CD4-positive, alpha-beta T cell treated with Interferon gamma for 1 hour (primary cell): ENCODE measurements at regions not wholly inside any gene's neighbourhood (a gene's known extent, or its start where the extent isn't known, plus 50 kb on each side); places are given as distances from the start of the nearest gene placed in this dataset.
"Not testable (repeated sequence)": the region's sequence is repeated elsewhere in the genome, so short reads cannot be mapped to it uniquely, and the experiment has no call there.

Experiments
- DNase-seq: peaks from one replicate; pipeline ENCODE4 v3.0.0-alpha.2; 2020

DNA sequence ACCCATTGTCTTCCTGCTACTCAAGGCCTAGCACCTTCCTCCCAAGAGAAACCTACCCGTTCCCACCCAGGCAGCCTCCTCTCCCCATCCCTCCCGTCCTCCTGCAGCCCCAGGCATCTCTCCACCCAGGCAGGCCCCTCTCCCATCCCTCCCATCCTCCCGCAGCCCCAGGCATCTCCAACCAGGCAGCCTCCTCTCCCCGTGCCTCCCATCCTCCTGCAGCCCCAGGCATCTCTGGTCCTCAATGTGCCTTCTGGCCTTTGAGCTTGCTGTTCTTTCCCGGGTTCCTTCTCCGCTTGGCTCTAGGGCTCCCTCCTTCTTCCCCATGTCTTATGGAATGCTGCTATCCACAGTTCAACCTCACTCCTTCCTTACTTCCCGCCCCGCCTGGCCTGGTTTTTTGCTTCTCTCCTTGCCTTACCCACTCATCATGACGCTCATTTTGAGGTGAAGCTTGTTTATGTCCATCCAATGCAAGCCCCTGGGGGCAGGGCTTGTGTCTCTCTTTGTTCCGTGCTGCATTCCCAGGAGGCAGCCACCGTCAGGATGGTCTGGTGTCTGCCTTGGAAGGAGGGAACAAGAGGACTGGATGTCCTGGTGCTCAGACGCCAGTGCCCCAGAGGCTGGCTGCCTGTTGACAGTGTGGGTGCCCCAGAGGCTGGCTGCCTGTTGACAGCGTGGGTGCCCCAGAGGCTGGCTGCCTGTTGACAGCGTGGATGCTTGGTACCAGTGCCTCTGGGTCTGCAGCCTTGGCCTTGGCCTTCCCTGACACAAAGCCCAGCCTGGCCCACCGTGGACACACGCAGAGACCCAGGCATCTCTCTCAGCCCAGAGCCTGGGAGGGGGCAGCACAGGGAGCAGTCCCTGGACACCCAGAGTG, 815.7 kb downstream of the BRD1 start:
- DNase-seq: no peak

GRCh38 chr22:49011379-49011768, 816.3 kb downstream of the BRD1 start:
- DNase-seq: no peak

- no peak for DNase-seq
Observed at GRCh38 chr22:49010901-49011300, 816.8 kb downstream of the BRD1 start.

DNA sequence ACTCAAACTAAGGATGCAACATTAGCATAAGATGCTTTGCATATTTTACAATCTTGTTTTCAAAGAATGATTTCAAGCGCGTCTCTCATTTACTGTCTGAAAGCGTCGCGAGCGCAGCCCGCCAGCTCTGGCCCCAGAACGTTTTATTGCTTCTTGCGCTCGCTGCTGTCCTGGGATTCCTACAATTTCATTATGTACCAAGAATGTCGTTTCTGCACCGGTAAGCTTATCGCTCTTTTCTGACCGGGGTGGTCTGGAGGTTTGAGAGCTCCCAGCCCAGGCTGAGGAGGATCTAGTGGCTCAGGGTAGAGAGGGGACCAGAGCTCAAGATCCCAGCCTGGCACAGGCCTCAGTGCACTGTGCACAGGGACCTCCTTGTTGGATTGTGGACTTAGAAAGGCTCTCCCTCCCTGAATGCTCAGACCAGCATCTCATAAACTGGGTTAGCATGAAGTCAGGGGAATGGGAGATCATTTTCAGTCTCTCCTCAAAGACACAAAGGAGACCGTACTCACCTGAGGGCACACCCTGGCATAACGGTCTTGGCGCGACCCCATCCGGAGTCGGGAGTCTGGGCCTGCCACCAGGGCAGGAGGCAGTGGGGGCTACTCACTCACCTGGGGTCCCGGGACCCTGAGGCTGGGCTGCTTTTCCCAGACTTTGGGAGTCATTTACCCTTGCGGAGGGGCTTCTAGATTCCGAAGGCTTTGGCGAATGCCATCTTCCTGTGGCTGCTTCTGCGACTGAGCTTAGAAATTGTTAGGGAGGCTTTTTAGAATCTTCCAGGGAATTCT, 817.4 kb downstream of the BRD1 start:
- no peak for DNase-seq

DNA sequence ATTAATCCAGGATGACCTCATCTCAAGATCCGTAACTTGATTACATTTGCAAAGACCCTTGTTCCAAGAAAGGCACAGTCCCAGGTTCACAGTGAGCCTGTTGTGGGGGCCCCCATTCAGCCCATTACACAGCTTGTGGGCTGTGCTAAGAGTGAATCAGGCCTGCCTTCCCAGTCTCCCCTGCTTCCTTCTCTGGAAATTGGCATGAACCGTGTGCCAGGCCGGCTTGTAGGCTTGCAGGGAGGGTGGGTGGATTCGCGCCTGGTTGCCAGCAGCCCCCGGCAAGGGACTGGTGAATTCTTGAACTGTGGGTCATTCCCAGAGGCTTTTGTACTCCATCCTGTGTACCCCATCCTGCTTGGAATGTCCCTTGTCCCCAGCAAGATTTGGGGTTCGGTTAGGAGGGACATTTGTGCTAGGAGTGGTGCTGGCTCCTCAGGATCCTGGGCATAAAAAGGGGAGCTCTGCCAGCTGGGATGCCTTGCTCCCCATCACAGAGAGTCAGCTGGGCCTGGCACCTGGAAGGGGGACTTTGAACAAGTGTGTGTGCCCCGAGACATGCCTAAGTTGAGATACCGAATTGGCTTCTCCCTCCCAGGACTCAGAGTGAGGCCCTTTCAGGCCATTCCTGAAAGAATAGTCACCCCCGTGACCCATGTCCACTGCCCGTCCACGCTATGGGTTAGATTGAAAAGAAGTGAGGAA, 818.2 kb downstream of the BRD1 start:
- no peak for DNase-seq

GRCh38 chr22:49008682-49009235, 818.9 kb downstream of the BRD1 start:
- no peak for DNase-seq

DNA sequence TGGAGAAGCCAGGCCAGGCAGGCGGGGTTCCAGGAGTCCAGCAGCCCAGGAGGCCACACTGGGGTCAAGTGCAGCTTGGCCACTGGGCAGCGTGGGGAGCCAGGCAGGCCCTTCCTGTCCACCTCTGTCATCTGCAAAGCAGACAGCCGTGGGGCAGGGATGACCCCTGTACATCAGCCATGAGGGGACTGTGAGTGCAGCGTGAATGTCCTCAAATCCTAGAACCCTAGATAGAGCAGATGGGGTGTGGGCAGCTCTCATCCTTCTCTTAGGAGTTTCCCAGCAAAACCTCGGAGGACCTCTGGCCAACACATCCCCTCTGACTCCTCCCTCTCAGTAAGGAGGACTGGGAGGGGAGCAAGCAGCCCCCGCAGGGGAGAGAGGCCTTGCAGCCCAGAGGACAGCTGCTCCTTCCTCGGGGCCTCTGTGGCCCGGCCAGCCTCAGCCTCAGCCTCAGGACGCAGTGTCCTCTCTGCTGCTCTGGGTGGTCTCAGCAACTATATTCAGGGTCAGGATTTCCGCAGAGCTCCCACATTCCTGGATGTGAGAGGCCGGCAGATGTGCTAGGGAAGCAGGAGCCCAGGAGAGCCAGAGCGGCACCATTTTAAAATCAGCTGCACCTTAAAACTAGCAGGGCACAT, 820.5 kb downstream of the BRD1 start:
- DNase-seq: no peak

- DNase-seq: no peak
Observed at GRCh38 chr22:49006207-49007012, 821.3 kb downstream of the BRD1 start.

DNA sequence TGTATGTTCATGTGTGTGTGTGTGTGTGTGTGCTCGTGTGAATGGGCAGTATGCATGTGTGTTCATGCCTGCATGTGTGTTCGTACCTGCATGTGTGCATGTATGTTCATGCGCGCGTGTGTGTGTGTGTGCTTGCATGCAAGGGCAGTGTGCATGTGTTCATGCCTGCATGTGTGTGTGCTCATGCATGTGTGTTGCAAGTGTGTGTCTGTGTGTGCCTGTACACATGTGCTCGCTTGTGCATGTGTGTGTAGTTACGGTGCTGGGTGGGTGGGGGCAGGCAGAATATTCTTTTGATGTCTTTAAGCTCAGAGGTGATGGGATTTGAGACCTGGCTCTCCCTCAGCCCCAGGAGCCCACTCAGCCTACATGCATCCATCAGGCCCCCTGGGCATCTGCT, 822.1 kb downstream of the BRD1 start:
- DNase-seq: no peak

DNA sequence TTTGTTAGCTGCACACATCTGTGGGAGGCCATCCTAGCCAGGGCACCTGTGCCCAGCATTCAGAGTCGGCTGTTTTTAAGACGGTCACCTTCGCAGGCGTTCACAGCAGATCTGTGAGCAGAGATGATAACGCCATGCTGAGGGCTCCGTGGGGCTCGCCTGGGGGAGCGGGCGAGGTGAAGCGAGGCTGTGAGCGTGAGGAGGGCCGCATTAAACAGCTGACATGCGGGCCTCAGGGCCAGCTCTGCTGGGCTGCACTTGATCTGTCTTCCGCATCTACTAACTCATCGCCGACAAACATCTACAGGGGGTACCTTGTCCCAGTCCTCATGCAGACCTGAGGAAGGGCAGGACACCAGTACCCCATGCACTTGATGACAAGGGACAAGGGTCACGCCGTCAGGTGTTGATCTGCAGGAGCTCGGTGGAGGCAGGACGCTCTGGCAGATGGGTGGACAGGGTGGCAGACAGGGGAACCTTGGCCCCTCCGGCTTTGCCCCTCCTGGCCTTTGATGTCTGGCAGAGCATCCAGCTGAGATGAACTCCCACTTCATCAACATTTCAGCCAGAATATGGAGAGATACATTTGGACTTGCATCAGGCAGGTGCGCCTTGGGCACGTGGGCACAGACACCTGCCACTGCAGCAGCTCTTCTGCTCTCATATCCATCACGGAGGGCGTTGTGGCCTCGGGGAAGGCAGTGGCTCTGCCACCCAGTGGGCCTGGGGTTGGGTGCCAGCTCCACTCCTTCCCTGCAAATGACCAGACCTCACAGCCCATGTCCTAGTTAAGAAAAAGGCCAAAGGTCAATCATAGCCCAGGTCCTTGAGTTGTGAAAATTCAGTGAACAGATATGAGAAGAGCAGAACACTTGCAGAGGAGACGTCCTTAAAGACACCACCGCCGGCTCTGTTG, 822.9 kb downstream of the BRD1 start:
- DNase-seq: no peak

- DNase-seq: not testable (repeated sequence)
Observed at GRCh38 chr22:48997605-48998004, 830.1 kb downstream of the BRD1 start.

GRCh38 chr22:48993655-48994054, 834.0 kb downstream of the BRD1 start:
- DNase-seq: no peak

DNA sequence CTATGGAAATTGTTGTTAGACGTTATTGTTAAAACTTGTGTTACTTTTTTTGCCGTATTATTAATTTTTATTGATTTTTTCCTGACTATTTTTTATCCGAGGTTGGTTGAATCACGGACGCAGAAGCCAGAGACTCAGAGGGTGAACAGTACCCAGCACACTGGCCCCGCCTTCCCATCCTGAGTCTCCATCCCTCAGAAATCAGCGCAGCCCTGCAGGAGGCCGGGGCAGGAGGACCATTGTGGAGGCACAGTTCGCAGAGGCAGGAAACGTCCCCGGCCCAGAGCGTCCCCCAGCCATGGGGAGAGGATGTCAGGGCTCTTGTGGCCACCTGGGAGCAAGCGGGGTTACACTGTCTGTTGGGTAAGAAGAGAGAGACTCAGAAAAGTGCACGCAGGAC, 843.0 kb downstream of the BRD1 start:
- no peak for DNase-seq

DNA sequence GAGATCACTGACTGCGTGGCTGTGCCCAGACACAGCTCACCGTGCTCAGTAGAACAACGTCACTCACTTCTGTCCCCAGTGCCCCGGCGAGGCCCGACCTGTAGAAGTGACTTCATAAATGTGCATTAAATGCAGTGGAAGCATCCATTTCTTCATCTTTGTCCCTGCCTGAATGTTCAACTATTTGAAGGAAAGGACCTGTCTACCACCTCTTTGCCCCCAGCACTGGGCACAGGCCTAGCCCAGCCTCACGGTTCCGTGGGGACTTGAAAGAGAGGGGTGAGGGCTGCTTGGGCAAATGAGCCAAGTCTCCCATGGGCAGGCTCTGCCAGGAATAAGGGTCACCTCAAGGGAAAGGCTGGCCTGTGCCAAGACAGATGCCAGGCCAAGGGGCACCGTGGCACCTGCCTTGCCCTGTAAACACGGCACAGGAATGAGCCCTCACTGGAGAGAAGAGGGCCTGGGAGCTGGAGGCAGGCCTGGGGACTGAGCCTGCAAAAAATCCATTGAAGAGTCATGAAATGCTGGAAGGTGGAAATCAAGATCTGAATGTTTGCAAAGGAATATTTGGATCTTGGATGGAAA, 845.3 kb downstream of the BRD1 start:
- DNase-seq: no peak

- DNase-seq: no peak
Observed at GRCh38 chr22:48981371-48982061, 846.2 kb downstream of the BRD1 start.

- DNase-seq: no peak
Observed at GRCh38 chr22:48980918-48981317, 846.8 kb downstream of the BRD1 start.

GRCh38 chr22:48980409-48980808, 847.3 kb downstream of the BRD1 start:
- no peak for DNase-seq

DNA sequence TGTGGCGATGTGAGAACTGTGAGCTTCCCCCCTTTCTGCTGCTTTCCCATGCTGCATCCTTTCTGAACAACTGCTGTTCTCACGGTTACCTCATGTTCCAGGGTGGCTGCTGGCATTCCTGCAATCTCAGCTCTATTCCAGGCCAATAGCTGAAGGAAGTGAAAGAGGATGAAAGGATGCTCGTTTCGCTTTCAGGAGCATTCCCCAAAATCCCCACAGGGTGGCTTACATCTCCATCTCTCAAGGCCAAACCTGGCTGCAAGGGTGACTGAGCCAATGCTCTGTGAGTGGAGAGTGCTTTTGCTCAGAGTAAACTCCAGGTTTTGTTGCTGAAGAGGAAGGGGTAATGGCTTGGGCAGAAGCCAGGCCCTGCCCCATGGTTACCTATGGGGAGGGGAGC, 848.2 kb downstream of the BRD1 start:
- DNase-seq: no peak
